HG03159 (cell line): ENCODE measurements at regions not wholly inside any gene's neighbourhood (a gene's known extent, or its start where the extent isn't known, plus 50 kb on each side); places are given as distances from the start of the nearest gene placed in this dataset.

ENCODE experiments used
- ATAC-seq: cut with Tn5 transposase; IDR thresholded peaks from one replicate; pipeline ENCODE4 v1.9.1; 2021; ENCODE audit warnings: mild to moderate bottlenecking, moderate library complexity; ENCODE audit not compliant: unreplicated experiment

GRCh38 chr10:6888434-6888833 lies 308.4 kb upstream of the PRKCQ start:
- no peak for ATAC-seq

- no peak for ATAC-seq
Observed at GRCh38 chr10:6885284-6885683, 305.2 kb upstream of the PRKCQ start.

- ATAC-seq = no peak
Observed at GRCh38 chr10:6881987-6882386, 301.9 kb upstream of the PRKCQ start.

- no peak for ATAC-seq
Observed at GRCh38 chr10:6877722-6878392, 297.8 kb upstream of the PRKCQ start.

- ATAC-seq = no peak
Observed at GRCh38 chr10:6877336-6877721, 297.3 kb upstream of the PRKCQ start.

- no peak for ATAC-seq
Observed at GRCh38 chr10:6875269-6875865, 295.3 kb upstream of the PRKCQ start.

GRCh38 chr10:6871128-6871527 lies 291.1 kb upstream of the PRKCQ start:
- ATAC-seq = no peak

GRCh38 chr10:6868036-6868725 lies 288.1 kb upstream of the PRKCQ start:
- ATAC-seq = no peak

- ATAC-seq = no peak
Observed at GRCh38 chr10:6866757-6867156, 286.7 kb upstream of the PRKCQ start.

GRCh38 chr10:6864142-6864541 lies 284.1 kb upstream of the PRKCQ start:
- no peak for ATAC-seq

- ATAC-seq = no peak
Observed at GRCh38 chr10:6863381-6863780, 283.3 kb upstream of the PRKCQ start.

GRCh38 chr10:6850452-6850851 lies 270.4 kb upstream of the PRKCQ start:
- no peak for ATAC-seq

GRCh38 chr10:6847561-6847960 lies 267.5 kb upstream of the PRKCQ start:
- no peak for ATAC-seq

- no peak for ATAC-seq
Observed at GRCh38 chr10:6843894-6844650, 264.0 kb upstream of the PRKCQ start.

GRCh38 chr10:6843481-6843881 lies 263.4 kb upstream of the PRKCQ start:
- no peak for ATAC-seq

GRCh38 chr10:6842722-6843121 lies 262.6 kb upstream of the PRKCQ start:
- ATAC-seq = no peak

GRCh38 chr10:6841761-6842160 lies 261.7 kb upstream of the PRKCQ start:
- no peak for ATAC-seq

GRCh38 chr10:6840766-6841165 lies 260.7 kb upstream of the PRKCQ start:
- ATAC-seq = no peak

GRCh38 chr10:6840201-6840691 lies 260.2 kb upstream of the PRKCQ start:
- ATAC-seq = no peak

- no peak for ATAC-seq
Observed at GRCh38 chr10:6838118-6838517, 258.0 kb upstream of the PRKCQ start.

- ATAC-seq = no peak
Observed at GRCh38 chr10:6833458-6834011, 253.5 kb upstream of the PRKCQ start.
